ENCODE measurements at regions not wholly inside any gene's neighbourhood (a gene's known extent, or its start where the extent isn't known, plus 50 kb on each side); places are given as distances from the start of the nearest gene placed in this dataset.
"Not testable (repeated sequence)": the region's sequence is repeated elsewhere in the genome, so short reads cannot be mapped to it uniquely, and the experiment has no call there.

GRCh38 chrY:14351590-14351989 lies 172.7 kb upstream of the NLGN4Y start:
- no peak overlapping the region for H3K4me3 ChIP-seq (ENCODE audit: extremely low read depth, insufficient read depth, low read length, poor library complexity, severe bottlenecking)
- no CpG with 5 or more reads among the region's 1 CpG for WGBS, 2 experiments (ENCODE audit: insufficient coverage in 2 of 2)

GRCh38 chrY:14356154-14356553 lies 168.2 kb upstream of the NLGN4Y start:
- no CpG with 5 or more reads among the region's 2 CpGs for WGBS, 2 experiments (ENCODE audit: insufficient coverage in 2 of 2)
- no peak overlapping the region for H3K4me3 ChIP-seq (ENCODE audit: extremely low read depth, insufficient read depth, low read length, poor library complexity, severe bottlenecking)
- no peaks in the 10 kb centered on the region for H3K9me3 ChIP-seq (ENCODE audit: control insufficient read depth, low read length)

More at GRCh38 chrY:14351590-14351989, 172.7 kb upstream of the NLGN4Y start:
- Histone ChIP-seq H3K27ac (ENCODE audit: low read depth, low read length, severe bottlenecking) (no peak overlapping the region), H3K36me3 (ENCODE audit: control insufficient read depth, insufficient read depth, low read length) (no peaks in the 10 kb centered on the region), H3K4me1 (ENCODE audit: control insufficient read depth, insufficient read depth, low read length, poor library complexity, severe bottlenecking) (no peaks in the 10 kb centered on the region), H3K9me3 (ENCODE audit: control insufficient read depth, low read length) (no peaks in the 10 kb centered on the region)

GRCh38 chrY:14360748-14361500 lies 163.4 kb upstream of the NLGN4Y start:
- Histone ChIP-seq H3K36me3 (ENCODE audit: control insufficient read depth, insufficient read depth, low read length) (no peaks in the 10 kb centered on the region), H3K4me1 (ENCODE audit: control insufficient read depth, insufficient read depth, low read length, poor library complexity, severe bottlenecking) (no peaks in the 10 kb centered on the region), H3K27ac (ENCODE audit: low read depth, low read length, severe bottlenecking) (no peak overlapping the region), H3K4me3 (ENCODE audit: extremely low read depth, insufficient read depth, low read length, poor library complexity, severe bottlenecking) (no peak overlapping the region), H3K9me3 (ENCODE audit: control insufficient read depth, low read length) (no peaks in the 10 kb centered on the region)

More at GRCh38 chrY:14356154-14356553, 168.2 kb upstream of the NLGN4Y start:
- H3K4me1 ChIP-seq (ENCODE audit: control insufficient read depth, insufficient read depth, low read length, poor library complexity, severe bottlenecking): no peaks in the 10 kb centered on the region
- H3K36me3 ChIP-seq (ENCODE audit: control insufficient read depth, insufficient read depth, low read length): no peaks in the 10 kb centered on the region
- no peak overlapping the region for H3K27ac ChIP-seq (ENCODE audit: low read depth, low read length, severe bottlenecking)

GRCh38 chrY:14373608-14374007 lies 150.7 kb upstream of the NLGN4Y start:
- H3K4me1 ChIP-seq (ENCODE audit: control insufficient read depth, insufficient read depth, low read length, poor library complexity, severe bottlenecking): no peaks in the 10 kb centered on the region
- no peak overlapping the region for H3K27ac ChIP-seq (ENCODE audit: low read depth, low read length, severe bottlenecking)
- H3K36me3 ChIP-seq (ENCODE audit: control insufficient read depth, insufficient read depth, low read length): no peaks in the 10 kb centered on the region
- no peaks in the 10 kb centered on the region for H3K9me3 ChIP-seq (ENCODE audit: control insufficient read depth, low read length)
- WGBS, 2 experiments (ENCODE audit: insufficient coverage in 2 of 2): no CpG with 5 or more reads among the region's 2 CpGs
- H3K4me3 ChIP-seq (ENCODE audit: extremely low read depth, insufficient read depth, low read length, poor library complexity, severe bottlenecking): no peak overlapping the region

- no peaks in the 10 kb centered on the region for H3K9me3 ChIP-seq (ENCODE audit: control insufficient read depth, low read length)
- H3K4me1 ChIP-seq (ENCODE audit: control insufficient read depth, insufficient read depth, low read length, poor library complexity, severe bottlenecking): no peaks in the 10 kb centered on the region
- 60 to 80% methylated on average over 1 to 3 of the region's 4 CpGs for WGBS, 2 experiments (ENCODE audit: insufficient coverage in 2 of 2)
- H3K36me3 ChIP-seq (ENCODE audit: control insufficient read depth, insufficient read depth, low read length): no peaks in the 10 kb centered on the region
- no peak overlapping the region for H3K4me3 ChIP-seq (ENCODE audit: extremely low read depth, insufficient read depth, low read length, poor library complexity, severe bottlenecking)
- H3K27ac ChIP-seq (ENCODE audit: low read depth, low read length, severe bottlenecking): no peak overlapping the region
These were observed 146.1 kb upstream of the NLGN4Y start for GRCh38 chrY:14378217-14378616.

GRCh38 chrY:14410549-14411030 lies 113.7 kb upstream of the NLGN4Y start:
- not testable (repeated sequence) for H3K4me3 ChIP-seq (ENCODE audit: extremely low read depth, insufficient read depth, low read length, poor library complexity, severe bottlenecking); H3K9me3 ChIP-seq (ENCODE audit: control insufficient read depth, low read length); H3K27ac ChIP-seq (ENCODE audit: low read depth, low read length, severe bottlenecking); H3K36me3 ChIP-seq (ENCODE audit: control insufficient read depth, insufficient read depth, low read length); H3K4me1 ChIP-seq (ENCODE audit: control insufficient read depth, insufficient read depth, low read length, poor library complexity, severe bottlenecking)
- WGBS, 2 experiments (ENCODE audit: insufficient coverage in 2 of 2): 0 to 8% methylated on average over 1 to 2 of the region's 8 CpGs

GRCh38 chrY:14411334-14411733 lies 113.0 kb upstream of the NLGN4Y start:
- Histone ChIP-seq H3K4me1 (ENCODE audit: control insufficient read depth, insufficient read depth, low read length, poor library complexity, severe bottlenecking) (no peaks in the 10 kb centered on the region), H3K4me3 (ENCODE audit: extremely low read depth, insufficient read depth, low read length, poor library complexity, severe bottlenecking) (no peak overlapping the region), H3K27ac (ENCODE audit: low read depth, low read length, severe bottlenecking) (no peak overlapping the region), H3K36me3 (ENCODE audit: control insufficient read depth, insufficient read depth, low read length) (no peaks in the 10 kb centered on the region), H3K9me3 (ENCODE audit: control insufficient read depth, low read length) (no peaks in the 10 kb centered on the region)

- Histone ChIP-seq H3K27ac (ENCODE audit: low read depth, low read length, severe bottlenecking) (no peak overlapping the region), H3K4me3 (ENCODE audit: extremely low read depth, insufficient read depth, low read length, poor library complexity, severe bottlenecking) (no peak overlapping the region), H3K4me1 (ENCODE audit: control insufficient read depth, insufficient read depth, low read length, poor library complexity, severe bottlenecking) (no peaks in the 10 kb centered on the region), H3K9me3 (ENCODE audit: control insufficient read depth, low read length) (no peaks in the 10 kb centered on the region), H3K36me3 (ENCODE audit: control insufficient read depth, insufficient read depth, low read length) (no peaks in the 10 kb centered on the region)
- WGBS, 2 experiments (ENCODE audit: insufficient coverage in 2 of 2): no CpG with 5 or more reads among the region's 1 CpG
These were observed 87.8 kb upstream of the NLGN4Y start for GRCh38 chrY:14436546-14436945.

- no peak overlapping the region for H3K27ac ChIP-seq (ENCODE audit: low read depth, low read length, severe bottlenecking)
- H3K4me3 ChIP-seq (ENCODE audit: extremely low read depth, insufficient read depth, low read length, poor library complexity, severe bottlenecking): no peak overlapping the region
- no CpG with 5 or more reads among the region's 2 CpGs for WGBS, 2 experiments (ENCODE audit: insufficient coverage in 2 of 2)
- no peaks in the 10 kb centered on the region for H3K9me3 ChIP-seq (ENCODE audit: control insufficient read depth, low read length)
- no peaks in the 10 kb centered on the region for H3K36me3 ChIP-seq (ENCODE audit: control insufficient read depth, insufficient read depth, low read length)
- H3K4me1 ChIP-seq (ENCODE audit: control insufficient read depth, insufficient read depth, low read length, poor library complexity, severe bottlenecking): no peaks in the 10 kb centered on the region
These were observed 86.7 kb upstream of the NLGN4Y start for GRCh38 chrY:14437626-14438025.

- H3K9me3 ChIP-seq (ENCODE audit: control insufficient read depth, low read length): no peaks in the 10 kb centered on the region
- no peaks in the 10 kb centered on the region for H3K36me3 ChIP-seq (ENCODE audit: control insufficient read depth, insufficient read depth, low read length)
- no CpG with 5 or more reads among the region's 1 CpG for WGBS, 2 experiments (ENCODE audit: insufficient coverage in 2 of 2)
- H3K4me3 ChIP-seq (ENCODE audit: extremely low read depth, insufficient read depth, low read length, poor library complexity, severe bottlenecking): no peak overlapping the region
- H3K27ac ChIP-seq (ENCODE audit: low read depth, low read length, severe bottlenecking): no peak overlapping the region
- H3K4me1 ChIP-seq (ENCODE audit: control insufficient read depth, insufficient read depth, low read length, poor library complexity, severe bottlenecking): no peaks in the 10 kb centered on the region
These were observed 85.9 kb upstream of the NLGN4Y start for GRCh38 chrY:14438395-14438794.

GRCh38 chrY:14444550-14444949 lies 79.8 kb upstream of the NLGN4Y start:
- WGBS, 2 experiments (ENCODE audit: insufficient coverage in 2 of 2): no CpG with 5 or more reads among the region's 4 CpGs
- H3K4me1 ChIP-seq (ENCODE audit: control insufficient read depth, insufficient read depth, low read length, poor library complexity, severe bottlenecking): no peaks in the 10 kb centered on the region

More at GRCh38 chrY:14444550-14444949, 79.8 kb upstream of the NLGN4Y start:
- H3K27ac ChIP-seq (ENCODE audit: low read depth, low read length, severe bottlenecking): no peak overlapping the region
- H3K36me3 ChIP-seq (ENCODE audit: control insufficient read depth, insufficient read depth, low read length): no peaks in the 10 kb centered on the region
- no peak overlapping the region for H3K4me3 ChIP-seq (ENCODE audit: extremely low read depth, insufficient read depth, low read length, poor library complexity, severe bottlenecking)
- H3K9me3 ChIP-seq (ENCODE audit: control insufficient read depth, low read length): no peaks in the 10 kb centered on the region

Data from mesodermal cell (in vitro differentiated cells).